ENCODE measurements at regions not wholly inside any gene's neighbourhood (a gene's known extent, or its start where the extent isn't known, plus 50 kb on each side); places are given as distances from the start of the nearest gene placed in this dataset.

- DNase-seq (ENCODE audit: low spot score, unreplicated experiment) = no peak
- Mint-ChIP-seq H3K9me3 (ENCODE audit: low read depth) (no peaks in the 10 kb centered on the region), H3K27ac (no peak overlapping the region), H3K4me1 (ENCODE audit: low read depth) (peaks cover 6% of the 10 kb centered on the region), H3K4me3 (ENCODE audit: low read depth) (no peak overlapping the region), H3K36me3 (ENCODE audit: insufficient read depth) (no peaks in the 10 kb centered on the region), H3K27me3 (peaks cover 7% of the 10 kb centered on the region)
- no peak for TF ChIP-seq CTCF (IDR thresholded peaks at IDR 0.05; ENCODE audit: unreplicated experiment)
Observed at GRCh38 chr2:55116966-55117365, 66.7 kb upstream of the RTN4 start.

- Mint-ChIP-seq H3K27me3 (peaks cover 7% of the 10 kb centered on the region), H3K9me3 (ENCODE audit: low read depth) (no peaks in the 10 kb centered on the region), H3K4me1 (ENCODE audit: low read depth) (peaks cover 10% of the 10 kb centered on the region), H3K27ac (no peak overlapping the region), H3K36me3 (ENCODE audit: insufficient read depth) (no peaks in the 10 kb centered on the region), H3K4me3 (ENCODE audit: low read depth) (no peak overlapping the region)
- no peak for DNase-seq (ENCODE audit: low spot score, unreplicated experiment)
- TF ChIP-seq CTCF (IDR thresholded peaks at IDR 0.05; ENCODE audit: unreplicated experiment) = no peak
Observed at GRCh38 chr2:55116598-55116964, 66.3 kb upstream of the RTN4 start.

- peaks cover 7% of the 10 kb centered on the region for H3K27me3 Mint-ChIP-seq
- no peak overlapping the region for H3K4me3 Mint-ChIP-seq (ENCODE audit: low read depth)
- no peak for DNase-seq (ENCODE audit: low spot score, unreplicated experiment)
- H3K4me1 Mint-ChIP-seq (ENCODE audit: low read depth) = peaks cover 14% of the 10 kb centered on the region
- no peaks in the 10 kb centered on the region for H3K9me3 Mint-ChIP-seq (ENCODE audit: low read depth)
- no peaks in the 10 kb centered on the region for H3K36me3 Mint-ChIP-seq (ENCODE audit: insufficient read depth)
- H3K27ac Mint-ChIP-seq = no peak overlapping the region
- no peak for TF ChIP-seq CTCF (IDR thresholded peaks at IDR 0.05; ENCODE audit: unreplicated experiment)
Observed at GRCh38 chr2:55115761-55116597, 65.7 kb upstream of the RTN4 start.

- no peak overlapping the region for H3K4me3 Mint-ChIP-seq (ENCODE audit: low read depth)
- DNase-seq (ENCODE audit: low spot score, unreplicated experiment) = no peak
- no peak for TF ChIP-seq CTCF (IDR thresholded peaks at IDR 0.05; ENCODE audit: unreplicated experiment)
- H3K27me3 Mint-ChIP-seq = peaks cover 7% of the 10 kb centered on the region
- H3K9me3 Mint-ChIP-seq (ENCODE audit: low read depth) = no peaks in the 10 kb centered on the region
- no peaks in the 10 kb centered on the region for H3K36me3 Mint-ChIP-seq (ENCODE audit: insufficient read depth)
- H3K27ac Mint-ChIP-seq = no peak overlapping the region
- peaks cover 20% of the 10 kb centered on the region for H3K4me1 Mint-ChIP-seq (ENCODE audit: low read depth)
Observed at GRCh38 chr2:55114597-55114996, 64.3 kb upstream of the RTN4 start.

GRCh38 chr2:55114082-55114481 lies 63.8 kb upstream of the RTN4 start:
- no peak for TF ChIP-seq CTCF (IDR thresholded peaks at IDR 0.05; ENCODE audit: unreplicated experiment)
- Mint-ChIP-seq H3K4me1 (ENCODE audit: low read depth) (peaks cover 24% of the 10 kb centered on the region), H3K9me3 (ENCODE audit: low read depth) (no peaks in the 10 kb centered on the region), H3K4me3 (ENCODE audit: low read depth) (no peak overlapping the region), H3K27ac (no peak overlapping the region), H3K36me3 (ENCODE audit: insufficient read depth) (no peaks in the 10 kb centered on the region), H3K27me3 (peaks cover 3% of the 10 kb centered on the region)
- no peak for DNase-seq (ENCODE audit: low spot score, unreplicated experiment)

All from progenitor cell of endocrine pancreas (in vitro differentiated cells).